Thymus (tissue), 11 donors: ENCODE measurements at regions not wholly inside any gene's neighbourhood (a gene's known extent, or its start where the extent isn't known, plus 50 kb on each side); places are given as distances from the start of the nearest gene placed in this dataset.

Source experiments
- DNase-seq, 9 donors: peaks; one replicate each; pipeline ENCODE4 v3.0.0-alpha.2; 2013; ENCODE audit warnings: low spot score in 9 of 9, low read depth in 6 of 9, missing footprints in 1 of 9
- H3K27ac ChIP-seq, 2 donors: one replicate each; pipeline ENCODE4 v1.5.1; 2013; ENCODE audit warnings: control low read depth in 1 of 2, low read depth in 1 of 2, low read length in 1 of 2, mild to moderate bottlenecking in 1 of 2, moderate library complexity in 1 of 2
- H3K27me3 ChIP-seq, 2 donors: one replicate each; pipeline ENCODE4 v1.5.1; 2013; ENCODE audit warnings: low read length in 1 of 2; ENCODE audit not compliant: control insufficient read depth in 2 of 2, insufficient read depth in 1 of 2
- H3K36me3 ChIP-seq, 2 donors: one replicate each; pipeline ENCODE4 v1.5.1; 2013; ENCODE audit warnings: low read length in 1 of 2, mild to moderate bottlenecking in 1 of 2, moderate library complexity in 1 of 2; ENCODE audit not compliant: control insufficient read depth in 2 of 2, insufficient read depth in 2 of 2
- H3K4me1 ChIP-seq, 2 donors: one replicate each; pipeline ENCODE4 v1.5.1; 2013; ENCODE audit warnings: low read length in 2 of 2; ENCODE audit not compliant: control insufficient read depth in 2 of 2, insufficient read depth in 2 of 2
- H3K4me3 ChIP-seq, 2 donors: one replicate each; pipeline ENCODE4 v1.5.1; 2013; ENCODE audit warnings: low read length in 2 of 2, control low read depth in 1 of 2, mild to moderate bottlenecking in 1 of 2
- H3K9me3 ChIP-seq, 2 donors: one replicate each; pipeline ENCODE4 v1.5.1; 2013; ENCODE audit warnings: low read length in 1 of 2, mild to moderate bottlenecking in 1 of 2; ENCODE audit not compliant: control insufficient read depth in 2 of 2, insufficient read depth in 1 of 2
- WGBS: extraction: QIAGEN DNeasy Blood & Tissue Kit; methylation state at CpG from one replicate; pipeline ENCODE4 v1.1.7; 2013; 5-methylcytosine and 5-hydroxymethylcytosine counted together
- donor health status: healthy.

GRCh38 chr4:66613591-66613990 is 931.7 kb downstream of the CENPC start:
- Histone ChIP-seq H3K4me3 (no peak overlapping the region), H3K4me1 (no peaks in the 10 kb centered on the region), H3K27me3 (no peaks in the 10 kb centered on the region), H3K9me3 (peaks cover 0 to 5% of the 10 kb centered on the region in 2 donors), H3K27ac (no peak overlapping the region), H3K36me3 (no peaks in the 10 kb centered on the region)
- 89% methylated on average over 2 of the region's 2 CpGs for WGBS
- no peak for DNase-seq

GRCh38 chr4:66609014-66609413 is 936.3 kb downstream of the CENPC start:
- 95% methylated on average over 2 of the region's 2 CpGs for WGBS
- Histone ChIP-seq H3K27me3 (no peaks in the 10 kb centered on the region), H3K27ac (no peak overlapping the region), H3K9me3 (no peaks in the 10 kb centered on the region), H3K36me3 (no peaks in the 10 kb centered on the region), H3K4me1 (no peaks in the 10 kb centered on the region), H3K4me3 (no peak overlapping the region)
- DNase-seq, result no peak

- Histone ChIP-seq H3K4me1 (no peaks in the 10 kb centered on the region), H3K4me3 (no peak overlapping the region), H3K36me3 (no peaks in the 10 kb centered on the region), H3K27ac (no peak overlapping the region), H3K9me3 (no peaks in the 10 kb centered on the region), H3K27me3 (no peaks in the 10 kb centered on the region)
- DNase-seq, result no peak
Measured at GRCh38 chr4:66606908-66607307, 936.6 kb upstream of the EPHA5 start.

- Histone ChIP-seq H3K4me3 (no peak overlapping the region), H3K36me3 (no peaks in the 10 kb centered on the region)
Measured at GRCh38 chr4:66606215-66606614, 935.9 kb upstream of the EPHA5 start.

GRCh38 chr4:66604192-66604591 is 933.9 kb upstream of the EPHA5 start:
- Histone ChIP-seq H3K4me3 (no peak overlapping the region), H3K4me1 (no peaks in the 10 kb centered on the region), H3K27ac (no peak overlapping the region), H3K36me3 (no peaks in the 10 kb centered on the region), H3K27me3 (no peaks in the 10 kb centered on the region), H3K9me3 (no peaks in the 10 kb centered on the region)
- DNase-seq, result no peak

More at GRCh38 chr4:66606215-66606614, 935.9 kb upstream of the EPHA5 start:
- no peak overlapping the region for H3K27ac ChIP-seq
- no peaks in the 10 kb centered on the region for H3K4me1 ChIP-seq
- H3K9me3 ChIP-seq, result no peaks in the 10 kb centered on the region
- H3K27me3 ChIP-seq, result no peaks in the 10 kb centered on the region
- no peak for DNase-seq

GRCh38 chr4:66602622-66603021 is 932.3 kb upstream of the EPHA5 start:
- no peak overlapping the region for H3K4me3 ChIP-seq
- H3K27ac ChIP-seq, result no peak overlapping the region
- no peak for DNase-seq

GRCh38 chr4:66591968-66592367 is 921.7 kb upstream of the EPHA5 start:
- H3K4me3 ChIP-seq, result no peak overlapping the region
- H3K9me3 ChIP-seq, result no peaks in the 10 kb centered on the region
- no peaks in the 10 kb centered on the region for H3K27me3 ChIP-seq
- DNase-seq, result no peak
- H3K27ac ChIP-seq, result no peak overlapping the region
- no peaks in the 10 kb centered on the region for H3K36me3 ChIP-seq
- H3K4me1 ChIP-seq, result no peaks in the 10 kb centered on the region

More at GRCh38 chr4:66602622-66603021, 932.3 kb upstream of the EPHA5 start:
- H3K27me3 ChIP-seq, result no peaks in the 10 kb centered on the region
- H3K4me1 ChIP-seq, result no peaks in the 10 kb centered on the region
- H3K36me3 ChIP-seq, result no peaks in the 10 kb centered on the region
- no peaks in the 10 kb centered on the region for H3K9me3 ChIP-seq

GRCh38 chr4:66590488-66591215 is 920.4 kb upstream of the EPHA5 start:
- Histone ChIP-seq H3K27ac (no peak overlapping the region), H3K36me3 (no peaks in the 10 kb centered on the region), H3K4me3 (no peak overlapping the region), H3K9me3 (no peaks in the 10 kb centered on the region), H3K27me3 (no peaks in the 10 kb centered on the region), H3K4me1 (no peaks in the 10 kb centered on the region)
- 85% methylated on average over 1 of the region's 1 CpG for WGBS
- no peak for DNase-seq

- no peaks in the 10 kb centered on the region for H3K36me3 ChIP-seq
- no peaks in the 10 kb centered on the region for H3K27me3 ChIP-seq
- H3K9me3 ChIP-seq, result no peaks in the 10 kb centered on the region
- no peaks in the 10 kb centered on the region for H3K4me1 ChIP-seq
- H3K27ac ChIP-seq, result no peak overlapping the region
- no peak overlapping the region for H3K4me3 ChIP-seq
- 49% methylated on average over 1 of the region's 1 CpG for WGBS
- no peak for DNase-seq
Measured at GRCh38 chr4:66589183-66589582, 918.9 kb upstream of the EPHA5 start.

GRCh38 chr4:66585767-66586166 is 915.5 kb upstream of the EPHA5 start:
- Histone ChIP-seq H3K9me3 (no peaks in the 10 kb centered on the region), H3K4me1 (no peaks in the 10 kb centered on the region), H3K27me3 (no peaks in the 10 kb centered on the region), H3K27ac (no peak overlapping the region), H3K4me3 (no peak overlapping the region), H3K36me3 (no peaks in the 10 kb centered on the region)
- WGBS, result 85% methylated on average over 1 of the region's 1 CpG
- DNase-seq, result no peak
